ENCODE measurements at regions not wholly inside any gene's neighbourhood (a gene's known extent, or its start where the extent isn't known, plus 50 kb on each side); places are given as distances from the start of the nearest gene placed in this dataset.

GRCh38 chr5:32505756-32506155, 61.2 kb upstream of the ZFR start:
- TF ChIP-seq POLR2A (IDR thresholded peaks at IDR 0.05) = no peak
- no peak for TF ChIP-seq CTCF (IDR thresholded peaks at IDR 0.05 in 4 of 5, conservative IDR thresholded peaks at IDR 0.05 in 1 of 5)
- H3K4me3 ChIP-seq = no peak overlapping the region
- H3K36me3 ChIP-seq = no peaks in the 10 kb centered on the region
- in situ Hi-C loops (cut with MboI; ENCODE audit: low sequenced_read_pairs in 4 of 4) (no loop called here), intact Hi-C loops (cut with DNase I; ENCODE audit: low total_unique reads) (no loop called here)
- DNase-seq = peak in 1 of 2 donors; percentile 21
- peaks cover 16 to 17% of the 10 kb centered on the region in 2 donors for H3K4me1 ChIP-seq
- peaks cover 0 to 3% (median 0%) of the 10 kb centered on the region in 3 donors for H3K27me3 ChIP-seq
- ATAC-seq = peak in 1 of 2 donors; percentile 22
- no peaks in the 10 kb centered on the region for H3K9me3 ChIP-seq
- H3K27ac ChIP-seq = no peak overlapping the region

GRCh38 chr5:32504989-32505596, 60.6 kb upstream of the ZFR start:
- H3K36me3 ChIP-seq = no peaks in the 10 kb centered on the region
- H3K27me3 ChIP-seq = peaks cover 0 to 3% (median 0%) of the 10 kb centered on the region in 3 donors
- TF ChIP-seq POLR2A (IDR thresholded peaks at IDR 0.05) (no peak), CTCF (IDR thresholded peaks at IDR 0.05 in 4 of 5, conservative IDR thresholded peaks at IDR 0.05 in 1 of 5) (no peak)
- peak; percentile 58 to 63 for ATAC-seq
- in situ Hi-C loops (cut with MboI; ENCODE audit: low sequenced_read_pairs in 4 of 4) (no loop called here), intact Hi-C loops (cut with DNase I; ENCODE audit: low total_unique reads) (no loop called here)
- H3K4me1 ChIP-seq = peaks cover 16 to 17% of the 10 kb centered on the region in 2 donors
- H3K27ac ChIP-seq = peak overlapping the region; percentile 26 to 34 (median 28)
- peak overlapping the region in 1 of 4 donors; percentile 13 for H3K4me3 ChIP-seq
- DNase-seq = peak; percentile 29 to 50
- H3K9me3 ChIP-seq = no peaks in the 10 kb centered on the region

GRCh38 chr5:32504329-32504988, 59.9 kb upstream of the ZFR start:
- Histone ChIP-seq H3K27ac (peak overlapping the region; percentile 26 to 34 (median 28)), H3K36me3 (no peaks in the 10 kb centered on the region), H3K4me1 (peaks cover 16 to 17% of the 10 kb centered on the region in 2 donors), H3K9me3 (no peaks in the 10 kb centered on the region), H3K27me3 (peaks cover 0 to 3% (median 0%) of the 10 kb centered on the region in 3 donors), H3K4me3 (peak overlapping the region in 1 of 4 donors; percentile 13)
- no peak for DNase-seq
- TF ChIP-seq CTCF (IDR thresholded peaks at IDR 0.05 in 4 of 5, conservative IDR thresholded peaks at IDR 0.05 in 1 of 5) (no peak), POLR2A (IDR thresholded peaks at IDR 0.05) (no peak)
- intact Hi-C loops (cut with DNase I; ENCODE audit: low total_unique reads) = no loop called here
- ATAC-seq = no peak
- in situ Hi-C loops (cut with MboI; ENCODE audit: low sequenced_read_pairs in 4 of 4) = no loop called here

- intact Hi-C loops (cut with DNase I; ENCODE audit: low total_unique reads) = no loop called here
- no peak for TF ChIP-seq CTCF (IDR thresholded peaks at IDR 0.05 in 4 of 5, conservative IDR thresholded peaks at IDR 0.05 in 1 of 5)
- TF ChIP-seq POLR2A (IDR thresholded peaks at IDR 0.05) = no peak
- no peak for DNase-seq
- H3K9me3 ChIP-seq = no peaks in the 10 kb centered on the region
- peaks cover 16 to 17% of the 10 kb centered on the region in 2 donors for H3K4me1 ChIP-seq
- no peaks in the 10 kb centered on the region for H3K36me3 ChIP-seq
- peaks cover 0 to 3% (median 0%) of the 10 kb centered on the region in 3 donors for H3K27me3 ChIP-seq
- no peak overlapping the region for H3K27ac ChIP-seq
- in situ Hi-C loops (cut with MboI; ENCODE audit: low sequenced_read_pairs in 4 of 4) = no loop called here
- ATAC-seq = no peak
- H3K4me3 ChIP-seq = no peak overlapping the region
Measured at GRCh38 chr5:32503261-32503660, 58.7 kb upstream of the ZFR start.
